HFFc6 (cell line): ENCODE measurements at regions not wholly inside any gene's neighbourhood (a gene's known extent, or its start where the extent isn't known, plus 50 kb on each side); places are given as distances from the start of the nearest gene placed in this dataset.

Source experiments
- DNase-seq: peaks from one replicate; pipeline ENCODE4 v3.0.0-alpha.2; 2018
- H3K27ac Mint-ChIP-seq: 2 replicates; pipeline ENCODE4 v1.8.0; 2020; ENCODE audit warnings: mild to moderate bottlenecking, mixed read lengths
- H3K27me3 Mint-ChIP-seq: 2 replicates; pipeline ENCODE4 v1.8.0; 2021; ENCODE audit warnings: mild to moderate bottlenecking, moderate library complexity, mixed read lengths; ENCODE audit not compliant: insufficient read depth
- H3K36me3 Mint-ChIP-seq: 2 replicates; pipeline ENCODE4 v1.8.0; 2021; ENCODE audit warnings: low read depth, mixed read lengths
- H3K4me1 Mint-ChIP-seq: 2 replicates; pipeline ENCODE4 v1.8.0; 2020; ENCODE audit warnings: low read depth, mixed read lengths
- H3K4me3 Mint-ChIP-seq: 2 replicates; pipeline ENCODE4 v1.8.0; 2020; ENCODE audit warnings: mild to moderate bottlenecking, moderate library complexity, mixed read lengths
- H3K9me3 Mint-ChIP-seq: 2 replicates; pipeline ENCODE4 v1.8.0; 2020; ENCODE audit warnings: mild to moderate bottlenecking, mixed read lengths
- TF ChIP-seq, protein P1 (sequence below): fragments of 200-600 bp; sonication (generic); IDR thresholded peaks from 2 replicates; pipeline ENCODE4 v1.5.0; 2021; ENCODE audit warnings: antibody characterized with exemption, mild to moderate bottlenecking

DNA sequence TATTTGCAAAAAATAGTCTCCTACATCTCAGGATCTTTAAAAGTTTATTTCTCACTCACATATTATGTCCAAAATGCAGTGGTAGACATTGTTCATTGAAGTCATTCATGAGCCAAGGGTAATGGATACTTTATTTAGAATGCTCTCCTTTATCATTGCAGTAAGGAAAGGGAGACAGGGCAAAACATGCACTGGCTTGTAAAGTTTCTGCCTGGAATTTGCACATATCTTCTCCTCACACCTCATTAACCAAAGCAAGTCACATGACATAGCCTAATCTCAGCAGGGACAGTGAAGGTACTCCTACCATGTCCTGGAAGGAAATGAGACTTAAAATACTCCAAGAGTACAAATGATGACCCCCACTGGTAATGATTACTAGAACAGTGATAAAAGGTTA is 333.7 kb upstream of the EPHA3 start:
- no peak overlapping the region for H3K4me3 Mint-ChIP-seq
- H3K4me1 Mint-ChIP-seq: no peaks in the 10 kb centered on the region
- TF ChIP-seq, protein P1, sequence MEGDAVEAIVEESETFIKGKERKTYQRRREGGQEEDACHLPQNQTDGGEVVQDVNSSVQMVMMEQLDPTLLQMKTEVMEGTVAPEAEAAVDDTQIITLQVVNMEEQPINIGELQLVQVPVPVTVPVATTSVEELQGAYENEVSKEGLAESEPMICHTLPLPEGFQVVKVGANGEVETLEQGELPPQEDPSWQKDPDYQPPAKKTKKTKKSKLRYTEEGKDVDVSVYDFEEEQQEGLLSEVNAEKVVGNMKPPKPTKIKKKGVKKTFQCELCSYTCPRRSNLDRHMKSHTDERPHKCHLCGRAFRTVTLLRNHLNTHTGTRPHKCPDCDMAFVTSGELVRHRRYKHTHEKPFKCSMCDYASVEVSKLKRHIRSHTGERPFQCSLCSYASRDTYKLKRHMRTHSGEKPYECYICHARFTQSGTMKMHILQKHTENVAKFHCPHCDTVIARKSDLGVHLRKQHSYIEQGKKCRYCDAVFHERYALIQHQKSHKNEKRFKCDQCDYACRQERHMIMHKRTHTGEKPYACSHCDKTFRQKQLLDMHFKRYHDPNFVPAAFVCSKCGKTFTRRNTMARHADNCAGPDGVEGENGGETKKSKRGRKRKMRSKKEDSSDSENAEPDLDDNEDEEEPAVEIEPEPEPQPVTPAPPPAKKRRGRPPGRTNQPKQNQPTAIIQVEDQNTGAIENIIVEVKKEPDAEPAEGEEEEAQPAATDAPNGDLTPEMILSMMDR: no peak
- DNase-seq: no peak
- H3K9me3 Mint-ChIP-seq: peaks cover 35% of the 10 kb centered on the region
- H3K27ac Mint-ChIP-seq: no peak overlapping the region
- H3K36me3 Mint-ChIP-seq: no peaks in the 10 kb centered on the region
- no peaks in the 10 kb centered on the region; the same call in 1 of the 2 replicates for H3K27me3 Mint-ChIP-seq

DNA sequence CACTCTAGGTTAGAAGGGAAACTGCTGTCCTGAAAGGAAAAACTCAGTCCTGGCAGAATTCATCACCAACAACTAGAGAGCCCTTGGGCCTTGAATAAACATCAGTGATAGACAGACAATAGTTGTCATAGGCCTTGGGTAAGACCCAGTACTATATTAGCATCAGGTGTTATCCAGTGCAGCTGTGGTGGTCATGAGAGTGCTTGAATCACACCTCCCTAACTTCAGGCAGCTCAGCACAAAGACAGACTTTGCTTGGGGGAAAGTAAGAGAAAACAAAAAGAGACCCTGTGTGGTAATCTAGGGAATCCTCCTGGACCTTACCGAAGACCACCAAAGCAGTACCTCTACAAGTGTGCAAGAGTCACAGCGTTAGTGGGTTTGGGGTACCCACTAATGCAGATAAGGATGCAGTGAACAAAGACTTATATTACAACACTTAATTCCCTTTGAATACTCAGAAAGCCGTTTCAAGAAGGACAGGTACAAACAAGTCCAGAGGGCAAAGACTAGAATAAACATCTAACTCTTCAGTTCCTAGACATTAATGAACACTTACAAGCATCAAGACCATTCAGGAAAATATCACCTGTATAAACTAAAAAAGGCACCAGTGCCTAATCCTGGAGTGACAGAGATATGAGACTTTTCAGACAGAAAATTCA is 332.3 kb upstream of the EPHA3 start:
- H3K4me1 Mint-ChIP-seq: no peaks in the 10 kb centered on the region
- no peak for DNase-seq
- no peaks in the 10 kb centered on the region; the same call in 1 of the 2 replicates for H3K27me3 Mint-ChIP-seq
- peaks cover 25% of the 10 kb centered on the region for H3K9me3 Mint-ChIP-seq
- H3K36me3 Mint-ChIP-seq: no peaks in the 10 kb centered on the region
- TF ChIP-seq, protein P1: no peak
- H3K27ac Mint-ChIP-seq: no peak overlapping the region
- H3K4me3 Mint-ChIP-seq: no peak overlapping the region

DNA sequence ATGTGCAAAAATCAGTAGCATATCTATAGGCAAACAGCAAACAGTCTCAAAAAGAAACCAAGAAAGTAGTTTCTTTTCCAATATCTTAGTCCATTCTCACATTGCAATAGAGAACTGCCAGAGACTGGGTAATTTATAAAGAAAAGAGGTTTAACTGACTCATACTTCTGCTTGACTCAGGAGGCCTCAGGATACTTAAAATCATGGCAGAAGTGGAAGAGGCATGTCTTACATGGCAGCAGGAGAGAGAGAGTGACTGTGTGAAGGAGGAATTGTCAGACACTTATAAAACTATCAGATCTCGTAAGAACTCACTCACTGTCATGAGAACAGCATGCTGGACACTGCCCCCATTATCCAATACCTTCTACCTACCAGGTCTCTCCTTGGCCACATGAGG is 327.9 kb upstream of the EPHA3 start:
- Mint-ChIP-seq H3K27me3 (no peaks in the 10 kb centered on the region), H3K4me3 (no peak overlapping the region), H3K36me3 (no peaks in the 10 kb centered on the region), H3K4me1 (no peaks in the 10 kb centered on the region), H3K27ac (no peak overlapping the region), H3K9me3 (peaks cover 23% of the 10 kb centered on the region; the same call in 1 of the 2 replicates)
- no peak for DNase-seq
- TF ChIP-seq, protein P1: no peak

DNA sequence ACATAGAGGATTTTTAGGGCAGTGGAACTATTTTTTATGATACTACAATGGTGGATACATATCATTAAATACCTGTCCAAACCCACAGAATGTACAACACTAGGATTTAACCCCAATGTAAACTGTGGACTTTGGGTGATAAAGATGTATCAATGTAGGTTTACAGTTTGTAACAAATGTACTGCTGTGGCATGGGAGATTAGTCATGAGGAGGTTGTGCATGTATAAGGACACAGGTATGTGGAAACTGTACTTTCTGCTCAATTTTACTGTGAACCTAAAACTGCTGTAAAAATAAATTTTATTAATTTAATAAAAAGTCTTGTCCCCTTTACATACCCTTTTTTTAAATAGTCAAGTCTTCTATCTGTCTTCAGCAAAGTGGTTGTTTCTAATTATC is 322.5 kb upstream of the EPHA3 start:
- Mint-ChIP-seq H3K27ac (no peak overlapping the region), H3K4me3 (no peak overlapping the region)

DNA sequence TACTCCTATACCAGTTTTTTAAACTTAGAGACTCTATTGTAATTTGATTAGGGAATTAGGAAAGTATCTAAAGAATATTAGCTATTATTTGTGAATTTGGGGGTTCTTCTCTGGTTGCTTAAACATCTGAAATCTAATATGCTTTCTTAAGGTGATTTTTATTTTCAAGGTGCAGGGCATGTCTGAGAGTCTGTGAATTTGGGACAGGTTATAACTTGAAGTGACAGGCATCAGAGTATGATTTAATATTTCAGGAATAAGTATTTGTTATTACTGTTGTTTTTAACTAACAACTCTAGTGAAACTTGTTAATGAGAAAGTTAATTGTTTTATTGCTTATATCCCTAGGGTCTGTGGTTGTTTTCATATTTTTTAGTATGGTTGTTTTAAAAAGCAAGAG is 321.6 kb upstream of the EPHA3 start:
- H3K27ac Mint-ChIP-seq: no peak overlapping the region
- H3K4me1 Mint-ChIP-seq: no peaks in the 10 kb centered on the region
- no peaks in the 10 kb centered on the region for H3K36me3 Mint-ChIP-seq
- peaks cover 8% of the 10 kb centered on the region; the same call in 1 of the 2 replicates for H3K9me3 Mint-ChIP-seq
- no peak for DNase-seq
- TF ChIP-seq, protein P1: no peak
- no peak overlapping the region for H3K4me3 Mint-ChIP-seq
- no peaks in the 10 kb centered on the region for H3K27me3 Mint-ChIP-seq

More for the DNA sequence above, 322.5 kb upstream of the EPHA3 start:
- H3K27me3 Mint-ChIP-seq: no peaks in the 10 kb centered on the region
- H3K4me1 Mint-ChIP-seq: no peaks in the 10 kb centered on the region
- no peak for DNase-seq
- no peaks in the 10 kb centered on the region for H3K36me3 Mint-ChIP-seq
- TF ChIP-seq, protein P1: no peak
- H3K9me3 Mint-ChIP-seq: peaks cover 9% of the 10 kb centered on the region; the same call in 1 of the 2 replicates
